Hepatocyte (in vitro differentiated cells): ENCODE measurements at regions not wholly inside any gene's neighbourhood (a gene's known extent, or its start where the extent isn't known, plus 50 kb on each side); places are given as distances from the start of the nearest gene placed in this dataset.

ENCODE experiments used
- DNase-seq: peaks from one replicate; pipeline ENCODE4 v3.0.0-alpha.2; 2016; ENCODE audit warnings: low spot score
- H2AFZ ChIP-seq: fragments of 200-600 bp; sonication (generic); 2 replicates; pipeline ENCODE4 v1.6.0; 2016; ENCODE audit warnings: antibody characterized with exemption, mild to moderate bottlenecking
- H3K27ac ChIP-seq: fragments of 200-600 bp; sonication (generic); 2 replicates; pipeline ENCODE4 v1.5.1; 2016; ENCODE audit warnings: mild to moderate bottlenecking
- H3K27me3 ChIP-seq: fragments of 200-600 bp; sonication (generic); 2 replicates; pipeline ENCODE4 v1.6.1; 2016
- H3K36me3 ChIP-seq: fragments of 200-600 bp; sonication (generic); replicated peaks from 2 replicates; pipeline ENCODE4 v1.5.1; 2016; ENCODE audit warnings: low read depth; ENCODE audit not compliant: insufficient read depth
- H3K4me1 ChIP-seq: fragments of 200-600 bp; sonication (generic); 2 replicates; pipeline ENCODE4 v1.5.1; 2016; ENCODE audit warnings: mild to moderate bottlenecking, moderate library complexity; ENCODE audit not compliant: insufficient read depth
- H3K4me2 ChIP-seq: fragments of 200-600 bp; sonication (generic); 2 replicates; pipeline ENCODE4 v1.6.0; 2016
- H3K4me3 ChIP-seq: fragments of 200-600 bp; sonication (generic); 2 replicates; pipeline ENCODE4 v1.5.1; 2016; ENCODE audit warnings: mild to moderate bottlenecking
- H3K79me2 ChIP-seq: fragments of 200-600 bp; sonication (generic); 2 replicates; pipeline ENCODE4 v1.6.0; 2017; ENCODE audit warnings: mild to moderate bottlenecking
- H3K9me2 ChIP-seq: fragments of 200-600 bp; sonication (generic); replicated peaks from 2 replicates; pipeline ENCODE4 v1.6.0; 2017; ENCODE audit warnings: mild to moderate bottlenecking; ENCODE audit not compliant: insufficient read depth
- H3K9me3 ChIP-seq: fragments of 200-600 bp; sonication (generic); 2 replicates; pipeline ENCODE4 v1.5.1; 2016; ENCODE audit warnings: low read depth, mild to moderate bottlenecking
- H4K20me1 ChIP-seq: fragments of 200-600 bp; sonication (generic); 2 replicates; pipeline ENCODE4 v1.6.0; 2016; ENCODE audit warnings: mild to moderate bottlenecking; ENCODE audit not compliant: insufficient read depth, poor library complexity, severe bottlenecking
- EZH2 ChIP-seq: fragments of 200-600 bp; sonication (generic); IDR thresholded peaks from 2 replicates; pipeline ENCODE4 v1.6.1; 2016; ENCODE audit warnings: antibody characterized with exemption, mild to moderate bottlenecking, borderline replicate concordance
- EZH2phosphoT487 ChIP-seq: fragments of 200-600 bp; sonication (generic); IDR thresholded peaks from one replicate; pipeline ENCODE4 v1.6.1; 2018; ENCODE audit warnings: antibody characterized with exemption, mild to moderate bottlenecking, low read depth, moderate library complexity; ENCODE audit not compliant: unreplicated experiment, severe bottlenecking
- WGBS: methylation state at CpG from one replicate; pipeline ENCODE4 v1.1.6; 2016; ENCODE audit warnings: low lambda C conversion rate; ENCODE audit errors: missing lambda C conversion rate; 5-methylcytosine and 5-hydroxymethylcytosine counted together
- TF ChIP-seq, protein P1 (sequence below): fragments of 200-600 bp; sonication (generic); IDR thresholded peaks from 2 replicates; pipeline ENCODE4 v1.5.1; 2016; ENCODE audit warnings: antibody characterized with exemption, mild to moderate bottlenecking; ENCODE audit not compliant: poor library complexity

DNA sequence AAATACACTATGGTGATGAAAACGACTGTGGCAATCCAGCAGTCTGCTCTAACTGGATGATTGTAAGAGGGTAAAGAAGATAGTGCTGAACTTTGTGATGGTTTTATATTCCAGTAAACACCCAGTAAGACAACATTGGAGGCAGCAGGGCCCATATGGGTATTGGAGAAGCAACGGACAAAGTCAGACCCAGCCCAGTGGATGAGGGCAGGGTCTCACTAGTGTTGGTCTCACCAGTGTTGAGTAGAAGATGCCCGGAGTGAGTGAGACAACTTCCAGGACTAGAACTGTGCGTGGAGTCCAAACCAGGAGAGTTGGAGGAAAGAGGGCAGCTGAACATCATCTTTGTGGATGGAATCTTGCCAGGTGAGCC, 71.9 kb upstream of the CELF4 start:
- Histone ChIP-seq H2AFZ (no peak overlapping the region), H4K20me1 (no peaks in the 10 kb centered on the region), H3K27ac (no peak overlapping the region), H3K9me3 (no peaks in the 10 kb centered on the region), H3K79me2 (no peaks in the 10 kb centered on the region), H3K9me2 (no peaks in the 10 kb centered on the region), H3K27me3 (no peaks in the 10 kb centered on the region), H3K4me2 (no peak overlapping the region), H3K36me3 (no peaks in the 10 kb centered on the region), H3K4me1 (no peaks in the 10 kb centered on the region), H3K4me3 (no peak overlapping the region)
- WGBS = 85% methylated on average over 4 of the region's 4 CpGs
- TF ChIP-seq EZH2 (no peak), EZH2phosphoT487 (no peak)
- TF ChIP-seq, protein P1, sequence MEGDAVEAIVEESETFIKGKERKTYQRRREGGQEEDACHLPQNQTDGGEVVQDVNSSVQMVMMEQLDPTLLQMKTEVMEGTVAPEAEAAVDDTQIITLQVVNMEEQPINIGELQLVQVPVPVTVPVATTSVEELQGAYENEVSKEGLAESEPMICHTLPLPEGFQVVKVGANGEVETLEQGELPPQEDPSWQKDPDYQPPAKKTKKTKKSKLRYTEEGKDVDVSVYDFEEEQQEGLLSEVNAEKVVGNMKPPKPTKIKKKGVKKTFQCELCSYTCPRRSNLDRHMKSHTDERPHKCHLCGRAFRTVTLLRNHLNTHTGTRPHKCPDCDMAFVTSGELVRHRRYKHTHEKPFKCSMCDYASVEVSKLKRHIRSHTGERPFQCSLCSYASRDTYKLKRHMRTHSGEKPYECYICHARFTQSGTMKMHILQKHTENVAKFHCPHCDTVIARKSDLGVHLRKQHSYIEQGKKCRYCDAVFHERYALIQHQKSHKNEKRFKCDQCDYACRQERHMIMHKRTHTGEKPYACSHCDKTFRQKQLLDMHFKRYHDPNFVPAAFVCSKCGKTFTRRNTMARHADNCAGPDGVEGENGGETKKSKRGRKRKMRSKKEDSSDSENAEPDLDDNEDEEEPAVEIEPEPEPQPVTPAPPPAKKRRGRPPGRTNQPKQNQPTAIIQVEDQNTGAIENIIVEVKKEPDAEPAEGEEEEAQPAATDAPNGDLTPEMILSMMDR = no peak
- no peak for DNase-seq

DNA sequence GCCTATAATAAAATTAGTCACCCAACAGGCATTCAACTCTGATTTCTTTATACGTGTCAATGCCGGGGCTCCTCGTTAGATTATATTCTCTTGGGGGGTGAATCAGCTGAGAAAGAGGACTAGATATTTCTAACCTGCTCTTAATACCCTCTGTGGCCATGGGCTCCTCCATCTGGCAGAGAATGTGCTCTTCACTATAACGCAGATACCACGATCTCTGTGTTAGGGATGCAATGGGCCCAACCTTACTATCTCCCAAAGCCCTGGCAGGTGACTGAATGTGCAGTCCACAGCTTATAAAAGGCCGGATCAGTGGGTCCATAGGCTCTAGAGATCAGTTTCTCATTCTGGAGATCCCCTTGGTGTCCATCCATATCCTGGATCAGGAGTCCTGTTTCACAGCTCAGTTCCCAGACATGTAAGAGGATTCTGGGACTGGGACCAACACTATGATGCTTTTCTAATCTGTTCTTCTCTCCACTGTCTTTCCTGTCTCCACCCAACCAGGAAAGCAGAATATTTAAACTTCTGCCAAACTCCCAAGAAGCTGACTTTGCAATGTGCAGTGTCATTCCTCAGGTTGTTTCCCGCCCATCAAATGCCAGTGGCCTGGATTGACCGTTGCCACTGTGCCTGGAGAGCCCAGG, 71.4 kb upstream of the CELF4 start:
- H3K9me3 ChIP-seq = no peaks in the 10 kb centered on the region
- H3K4me1 ChIP-seq = no peaks in the 10 kb centered on the region
- DNase-seq = no peak
- H3K36me3 ChIP-seq = no peaks in the 10 kb centered on the region
- H3K4me3 ChIP-seq = no peak overlapping the region
- no peaks in the 10 kb centered on the region for H4K20me1 ChIP-seq
- 89% methylated on average over 8 of the region's 8 CpGs for WGBS
- no peaks in the 10 kb centered on the region for H3K27me3 ChIP-seq
- TF ChIP-seq EZH2phosphoT487 (no peak), EZH2 (no peak)
- TF ChIP-seq, protein P1 = no peak
- H3K79me2 ChIP-seq = no peaks in the 10 kb centered on the region
- no peak overlapping the region for H3K4me2 ChIP-seq
- no peak overlapping the region for H2AFZ ChIP-seq
- no peak overlapping the region for H3K27ac ChIP-seq
- H3K9me2 ChIP-seq = no peaks in the 10 kb centered on the region

DNA sequence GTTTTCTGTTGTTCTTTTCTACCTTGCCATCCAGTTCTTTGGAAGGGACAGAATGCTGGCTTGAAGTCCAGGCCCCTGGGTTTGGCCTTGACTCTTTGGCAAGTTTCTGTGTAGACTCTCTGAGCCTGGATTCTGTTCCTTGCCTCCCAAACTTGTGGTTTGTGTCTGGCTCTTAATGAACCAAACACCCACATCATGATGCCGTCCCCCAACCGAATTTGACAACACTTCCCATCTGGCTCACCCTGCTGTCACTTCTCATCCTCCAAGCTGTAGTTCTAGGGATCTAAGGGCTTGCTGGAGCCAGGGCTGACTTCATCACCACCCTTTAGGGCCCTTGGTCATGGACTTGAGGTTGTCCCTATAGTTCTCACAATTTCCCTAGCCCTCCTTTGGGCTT, 68.9 kb upstream of the CELF4 start:
- H3K27ac ChIP-seq = no peak overlapping the region
- no peak for DNase-seq
- 93% methylated on average over 2 of the region's 2 CpGs for WGBS
- H3K9me3 ChIP-seq = no peaks in the 10 kb centered on the region
- H3K4me1 ChIP-seq = no peaks in the 10 kb centered on the region
- H3K9me2 ChIP-seq = no peaks in the 10 kb centered on the region
- no peaks in the 10 kb centered on the region for H3K36me3 ChIP-seq
- no peaks in the 10 kb centered on the region for H3K79me2 ChIP-seq
- H3K4me3 ChIP-seq = no peak overlapping the region
- no peak overlapping the region for H2AFZ ChIP-seq
- H3K27me3 ChIP-seq = no peaks in the 10 kb centered on the region
- TF ChIP-seq EZH2 = no peak
- TF ChIP-seq EZH2phosphoT487 = no peak
- TF ChIP-seq, protein P1 = no peak
- no peak overlapping the region for H3K4me2 ChIP-seq
- no peaks in the 10 kb centered on the region for H4K20me1 ChIP-seq
